ENCODE measurements at regions not wholly inside any gene's neighbourhood (a gene's known extent, or its start where the extent isn't known, plus 50 kb on each side); places are given as distances from the start of the nearest gene placed in this dataset.
"Not testable (repeated sequence)": the region's sequence is repeated elsewhere in the genome, so short reads cannot be mapped to it uniquely, and the experiment has no call there.

DNA sequence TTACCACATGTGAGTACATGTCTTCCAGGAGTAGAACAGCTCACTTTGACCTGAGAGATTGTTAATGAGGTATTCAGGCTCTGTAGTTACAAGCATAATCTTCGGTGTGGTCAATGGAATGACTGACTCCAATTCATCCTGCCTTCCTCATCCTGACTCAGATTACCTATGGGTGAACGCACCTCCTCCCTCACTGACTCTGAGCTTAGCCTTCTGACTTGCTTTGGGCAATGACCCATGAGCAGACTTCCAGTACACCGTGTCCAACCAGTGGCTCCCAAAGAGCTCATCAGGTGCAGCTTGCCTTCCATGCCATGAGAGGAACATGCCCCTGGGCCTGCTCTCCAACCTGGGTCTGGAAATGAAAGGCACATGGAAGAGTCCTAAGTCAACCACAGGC lies 361.0 kb upstream of the FRG1 start:
- not testable (repeated sequence) for DNase-seq

DNA sequence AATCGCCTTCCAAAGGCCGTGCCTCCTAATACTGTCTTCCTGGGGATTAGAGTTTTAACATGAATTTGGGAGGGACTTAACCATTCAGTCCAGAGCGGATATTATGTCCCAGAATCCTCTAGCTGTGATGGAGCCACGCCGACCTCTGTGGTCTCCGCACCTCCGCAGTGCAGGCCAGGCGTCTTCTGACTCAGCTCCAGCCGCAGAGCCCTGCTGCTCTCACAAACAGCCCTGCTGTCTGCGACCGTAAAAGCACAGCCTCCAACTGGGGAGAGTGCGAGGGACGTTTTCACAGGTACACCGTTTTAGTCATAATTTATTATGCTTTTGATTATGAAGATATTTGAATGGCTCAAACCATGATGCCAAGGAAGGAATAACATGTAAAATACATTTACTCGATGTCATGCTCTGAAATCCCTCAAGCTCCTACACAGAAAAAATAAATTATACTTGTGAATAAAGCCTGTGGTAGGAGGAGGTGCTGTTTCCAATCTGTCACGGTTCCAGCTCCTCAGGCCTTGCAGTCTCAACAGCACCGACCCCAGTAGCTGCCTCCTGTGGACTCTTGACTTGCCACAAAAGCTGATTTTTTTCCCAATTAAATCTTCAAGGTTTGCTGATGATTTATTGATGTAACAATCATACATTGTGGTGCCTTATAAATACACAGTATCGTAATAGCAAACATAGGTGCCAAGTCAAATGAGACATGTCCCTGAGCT lies 353.6 kb upstream of the FRG1 start:
- not testable (repeated sequence) for DNase-seq

DNA sequence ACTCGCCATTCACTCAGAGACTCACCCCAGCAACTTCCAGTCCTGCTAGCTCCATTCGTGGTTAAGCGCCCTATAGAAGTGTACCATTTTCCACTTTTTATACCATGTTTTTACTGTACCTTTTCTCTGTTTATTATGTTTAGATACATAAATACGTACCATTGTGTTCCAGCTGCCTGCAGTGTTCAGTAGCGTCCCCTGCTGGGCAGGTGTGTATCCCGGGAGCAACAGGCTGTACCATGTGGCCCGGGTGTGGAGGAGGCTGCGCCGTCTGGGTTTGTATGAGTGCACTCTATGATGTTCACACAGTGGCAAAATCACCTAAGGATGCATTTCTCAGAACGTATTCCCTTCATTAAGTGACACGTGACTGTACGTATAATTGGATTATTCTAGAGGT lies 351.5 kb upstream of the FRG1 start:
- not testable (repeated sequence) for DNase-seq

DNA sequence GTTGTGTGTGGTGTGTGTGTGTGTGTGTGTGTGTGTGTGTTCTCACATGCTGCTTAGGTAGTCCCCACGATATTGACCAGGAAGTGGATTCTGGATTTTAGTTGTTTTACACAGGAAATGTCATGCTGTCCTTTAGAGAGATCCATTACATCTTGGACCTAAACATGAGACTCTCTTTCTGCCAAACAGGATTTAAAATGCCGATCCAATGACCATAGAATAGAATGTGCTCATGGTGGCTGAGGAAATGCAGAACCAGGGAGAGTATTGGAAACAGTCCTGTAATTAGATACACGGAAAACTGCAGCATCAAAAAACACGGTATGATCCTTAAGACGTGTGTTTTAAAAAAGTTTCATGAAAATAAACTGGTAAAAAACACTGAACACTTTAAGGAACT lies 347.8 kb upstream of the FRG1 start:
- no peak for DNase-seq

DNA sequence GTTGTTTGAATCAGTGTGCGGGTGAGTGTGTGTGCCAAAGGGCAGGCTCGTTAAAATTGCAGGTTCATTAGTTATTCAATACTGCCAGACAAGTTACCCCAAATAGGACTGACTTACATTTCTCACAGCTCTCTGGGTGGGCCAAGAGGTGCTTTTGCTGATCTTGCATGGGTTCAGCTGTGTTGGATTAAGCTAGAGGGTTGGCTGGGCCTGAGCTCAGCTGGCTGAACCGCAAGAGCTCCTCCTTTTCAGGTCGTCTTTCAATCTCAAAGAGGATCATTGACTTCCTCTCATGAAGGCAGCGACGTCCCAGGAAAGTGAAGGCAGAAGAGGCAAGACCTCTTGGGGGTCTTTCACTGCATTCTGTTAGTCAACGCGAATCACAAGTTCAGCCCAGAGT lies 343.3 kb upstream of the FRG1 start:
- no peak for DNase-seq

DNA sequence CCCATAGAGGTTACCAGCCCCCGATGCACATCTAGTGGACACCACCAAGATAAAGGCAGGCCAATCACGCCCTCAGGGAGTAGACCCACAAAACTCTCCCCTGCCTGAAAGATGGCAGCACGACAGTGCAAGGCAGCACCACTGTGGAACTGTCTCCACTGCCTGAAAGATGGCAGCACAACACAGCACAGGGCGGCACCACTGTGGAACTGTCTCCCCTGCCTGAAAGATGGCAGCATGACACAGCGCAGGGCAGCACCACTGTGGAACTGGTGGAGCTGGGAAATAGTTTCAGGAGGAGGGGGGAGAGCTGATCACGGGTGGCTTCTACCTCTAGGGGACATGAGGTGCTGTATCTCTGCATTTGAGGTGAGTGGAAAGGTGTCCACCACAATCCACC lies 340.4 kb upstream of the FRG1 start:
- no peak for DNase-seq

DNA sequence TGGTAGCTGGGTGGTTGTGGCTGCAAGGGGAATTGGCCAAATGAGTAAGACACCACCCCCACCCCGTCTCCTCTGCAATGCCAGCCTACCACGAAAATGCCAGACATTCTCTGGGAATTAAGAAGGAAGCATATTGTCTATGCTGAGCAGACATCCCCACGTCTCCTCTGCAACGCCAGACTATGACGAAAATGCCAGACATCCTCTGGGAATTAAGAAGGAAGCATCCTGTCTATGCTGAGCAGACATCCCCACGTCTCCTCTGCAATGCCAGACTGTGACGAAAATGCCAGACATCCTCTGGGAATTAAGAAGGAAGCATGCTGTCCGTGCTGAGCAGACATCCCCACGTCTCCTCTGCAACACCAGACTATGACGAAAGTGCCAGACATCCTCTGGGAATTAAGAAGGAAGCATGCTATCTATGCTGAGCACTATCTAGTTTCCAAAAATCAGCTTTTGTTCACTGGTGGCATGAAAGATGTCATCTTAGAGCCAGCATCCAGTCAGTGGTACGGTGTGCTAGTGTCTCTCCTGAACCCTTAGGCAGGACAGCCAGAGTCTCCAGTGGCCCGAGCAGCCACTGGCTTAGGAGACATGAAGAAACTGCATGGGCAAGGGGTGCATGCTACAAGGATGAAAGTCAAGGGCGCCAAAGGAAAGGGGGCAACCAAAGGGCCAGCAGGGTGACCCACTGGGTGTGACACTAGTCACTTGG lies 339.8 kb upstream of the FRG1 start:
- DNase-seq = no peak

DNA sequence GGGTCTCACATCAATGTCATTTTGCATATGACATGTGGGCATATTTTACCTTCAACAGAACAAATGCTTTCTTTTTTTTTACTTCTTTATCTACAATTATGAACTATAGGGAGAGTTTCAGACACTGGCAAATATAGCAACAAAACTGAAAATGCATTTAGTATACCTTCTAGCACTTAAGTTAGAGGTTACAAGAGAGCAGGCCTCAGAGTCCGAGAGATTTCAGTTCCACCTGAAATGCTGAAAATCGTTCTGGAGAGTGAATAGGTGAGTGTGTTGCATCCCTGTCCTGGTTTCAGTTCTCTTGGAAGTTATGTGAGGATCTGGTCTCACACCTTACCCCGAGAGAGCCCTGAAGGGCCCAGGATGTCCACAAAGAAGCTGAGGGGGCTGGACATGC lies 337.8 kb upstream of the FRG1 start:
- not testable (repeated sequence) for DNase-seq

DNA sequence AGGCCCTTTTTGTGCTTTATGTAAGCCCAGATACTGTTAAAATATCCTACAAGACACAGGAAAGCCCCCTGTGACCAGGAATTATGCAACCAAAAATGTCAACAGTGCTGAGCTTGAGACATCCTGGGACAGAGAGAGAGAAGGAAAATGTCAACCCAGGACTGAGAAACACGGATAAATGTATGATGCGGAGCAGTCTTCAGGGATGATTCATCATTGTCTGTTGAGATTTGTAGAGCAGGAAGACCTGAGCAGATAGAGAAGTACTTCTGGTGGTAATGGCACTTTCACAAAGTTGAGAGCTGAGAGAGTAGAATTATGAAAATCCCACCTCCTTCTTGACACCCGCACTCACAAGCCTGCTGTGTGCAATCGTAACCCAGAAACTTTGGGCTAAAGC lies 330.1 kb upstream of the FRG1 start:
- DNase-seq = not testable (repeated sequence)

DNA sequence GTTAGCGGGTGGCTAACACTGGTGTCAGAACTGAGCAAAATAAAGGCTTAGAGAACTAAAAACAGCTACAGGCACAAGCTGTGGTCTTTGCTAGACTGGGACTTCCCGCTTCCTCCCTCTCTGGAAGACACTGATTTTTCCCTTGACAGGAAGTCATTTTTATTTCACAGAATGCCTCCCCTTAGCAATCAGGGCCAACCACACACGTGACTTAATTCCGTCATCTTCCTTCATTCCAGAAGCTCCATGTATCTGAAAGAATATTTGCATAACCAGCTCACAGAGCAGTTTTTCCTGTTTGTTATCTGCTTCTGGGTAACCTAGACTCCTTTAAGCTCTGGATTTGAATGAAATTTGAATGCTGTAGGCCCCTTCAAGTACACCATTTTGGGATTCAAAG lies 327.5 kb upstream of the FRG1 start:
- DNase-seq = no peak

DNA sequence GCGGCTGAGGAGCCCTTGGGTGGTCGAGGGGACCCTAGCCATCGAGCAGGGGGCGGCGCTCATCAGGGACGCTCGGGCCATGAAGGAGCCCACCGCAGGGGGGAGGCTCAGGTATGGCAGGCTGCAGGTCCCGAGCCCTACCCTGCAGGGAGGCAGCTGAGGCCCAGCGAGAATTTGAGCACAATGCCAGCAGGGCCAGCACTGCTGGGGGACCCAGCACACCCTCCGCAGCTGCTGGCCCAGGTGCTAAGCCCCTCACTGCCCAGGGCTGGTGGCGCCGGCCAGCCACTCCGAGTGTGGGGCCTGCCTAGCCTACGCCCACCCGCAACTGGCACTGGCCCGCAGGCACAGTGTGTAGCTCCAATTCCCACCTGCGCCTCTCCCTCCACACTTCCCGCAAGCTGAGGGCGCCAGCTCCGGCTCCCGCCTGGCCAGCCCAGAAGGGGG lies 325.4 kb upstream of the FRG1 start:
- DNase-seq = no peak

DNA sequence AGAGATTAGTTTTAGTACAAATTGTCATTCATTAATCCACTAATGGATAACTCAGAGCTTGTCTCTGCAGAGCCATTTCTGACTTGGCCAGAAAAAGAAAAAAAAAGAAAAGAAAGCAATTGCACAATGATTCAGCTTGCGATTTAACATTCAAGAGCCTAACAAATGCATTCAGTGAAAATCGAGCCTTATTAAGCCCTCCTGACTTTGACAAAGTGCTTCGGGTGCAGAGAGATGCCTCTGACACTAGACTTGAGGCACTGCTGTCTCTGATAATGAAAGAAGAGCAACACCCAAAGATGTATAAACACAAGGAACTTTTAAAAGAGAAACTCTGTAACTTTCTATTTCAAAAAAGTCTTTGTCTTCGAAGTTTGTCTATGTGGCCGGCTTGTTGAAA lies 322.9 kb upstream of the FRG1 start:
- not testable (repeated sequence) for DNase-seq

DNA sequence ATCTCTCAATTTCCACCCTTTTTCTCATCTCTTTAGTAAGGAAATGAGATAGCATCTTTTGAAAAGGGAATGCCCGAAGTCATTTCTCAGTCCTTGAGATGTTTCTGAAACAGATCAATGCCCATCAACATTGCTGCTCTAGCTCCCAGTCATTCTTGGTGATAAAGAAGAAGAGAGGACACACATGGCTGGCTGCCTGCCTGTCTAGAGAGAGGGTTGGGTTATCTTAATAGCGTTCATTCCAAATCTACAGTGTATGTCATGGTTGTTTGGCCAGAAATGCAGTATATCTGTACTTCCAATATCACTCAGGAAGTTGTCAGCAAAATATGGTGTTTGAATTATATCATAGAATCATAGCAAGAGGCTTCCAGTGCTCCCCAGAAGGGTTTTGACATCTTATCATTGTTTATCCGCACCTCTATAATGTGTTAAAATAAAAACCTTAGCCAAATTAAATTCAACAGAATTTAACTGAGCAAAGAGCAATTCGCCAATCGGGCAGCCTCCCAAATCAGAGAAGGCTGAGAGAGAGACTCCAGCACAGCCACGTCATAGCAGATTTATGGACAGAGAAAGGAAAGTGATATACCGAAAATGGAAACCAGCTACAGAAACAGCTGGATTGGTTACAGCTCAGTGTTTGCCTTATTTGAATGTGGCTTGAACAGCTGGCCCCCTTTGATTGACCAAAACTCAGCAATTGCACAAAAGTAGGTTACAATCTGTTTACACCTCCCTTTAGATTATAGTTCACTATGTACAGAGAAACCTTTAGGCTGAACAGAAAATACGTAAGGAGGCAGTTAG lies 321.0 kb upstream of the FRG1 start:
- not testable (repeated sequence) for DNase-seq

DNA sequence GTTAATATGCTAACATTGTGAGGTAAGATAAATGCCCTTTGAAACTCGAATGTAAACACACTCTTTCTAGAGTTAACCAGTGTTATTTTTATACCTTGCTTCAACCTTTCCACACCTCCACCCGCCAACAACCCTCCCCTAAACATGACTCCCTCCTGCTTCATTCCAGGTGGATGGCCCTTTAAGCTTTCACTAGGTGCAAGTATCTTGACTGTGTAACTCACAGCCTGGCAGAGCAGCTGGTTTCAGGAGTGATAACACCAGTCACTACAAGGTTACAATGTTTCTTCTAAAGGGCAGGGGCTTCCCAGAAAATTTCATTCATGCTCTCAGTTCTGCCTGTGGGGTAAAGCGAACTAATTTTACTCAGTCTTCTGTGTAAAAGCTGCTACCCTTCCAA lies 318.1 kb upstream of the FRG1 start:
- not testable (repeated sequence) for DNase-seq

DNA sequence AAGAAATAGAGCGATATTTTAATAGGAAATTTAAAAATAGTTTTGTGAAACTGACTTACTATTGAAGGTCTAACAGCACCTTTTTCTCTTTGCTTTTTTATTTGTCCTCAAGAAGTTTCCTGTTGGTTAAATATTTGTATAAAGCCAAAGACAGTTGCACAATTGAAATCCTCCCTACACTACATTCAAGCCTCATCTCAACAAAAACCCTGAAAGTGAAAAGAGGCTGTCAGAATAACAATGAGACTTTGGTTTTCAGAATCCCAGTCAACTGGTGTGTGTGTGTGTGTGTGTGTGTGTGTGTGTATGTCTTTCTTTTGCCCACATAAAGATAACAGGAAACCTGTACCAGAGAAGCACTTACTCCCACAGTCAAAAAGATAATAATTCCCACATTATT lies 313.6 kb upstream of the FRG1 start:
- DNase-seq = not testable (repeated sequence)

DNA sequence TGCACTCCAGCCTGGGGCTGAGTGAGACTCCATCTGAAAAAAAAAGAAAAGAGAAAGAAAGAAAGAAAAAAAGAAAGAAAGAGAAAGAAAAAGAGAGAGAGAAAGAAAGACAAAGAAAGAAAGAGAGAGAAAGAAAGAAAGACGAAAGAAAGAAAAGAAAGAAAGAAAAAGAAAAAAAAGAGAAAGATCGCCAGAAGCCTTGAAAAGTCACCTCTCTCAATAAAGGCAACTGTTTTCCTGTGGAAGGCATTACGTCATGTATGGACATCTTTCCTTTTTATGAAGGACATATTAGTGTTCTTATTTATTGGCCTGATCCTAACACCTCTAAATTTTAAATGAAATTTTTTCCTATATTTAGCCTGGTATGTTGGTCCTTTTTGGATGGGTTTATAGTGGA lies 310.9 kb upstream of the FRG1 start:
- DNase-seq = not testable (repeated sequence)

DNA sequence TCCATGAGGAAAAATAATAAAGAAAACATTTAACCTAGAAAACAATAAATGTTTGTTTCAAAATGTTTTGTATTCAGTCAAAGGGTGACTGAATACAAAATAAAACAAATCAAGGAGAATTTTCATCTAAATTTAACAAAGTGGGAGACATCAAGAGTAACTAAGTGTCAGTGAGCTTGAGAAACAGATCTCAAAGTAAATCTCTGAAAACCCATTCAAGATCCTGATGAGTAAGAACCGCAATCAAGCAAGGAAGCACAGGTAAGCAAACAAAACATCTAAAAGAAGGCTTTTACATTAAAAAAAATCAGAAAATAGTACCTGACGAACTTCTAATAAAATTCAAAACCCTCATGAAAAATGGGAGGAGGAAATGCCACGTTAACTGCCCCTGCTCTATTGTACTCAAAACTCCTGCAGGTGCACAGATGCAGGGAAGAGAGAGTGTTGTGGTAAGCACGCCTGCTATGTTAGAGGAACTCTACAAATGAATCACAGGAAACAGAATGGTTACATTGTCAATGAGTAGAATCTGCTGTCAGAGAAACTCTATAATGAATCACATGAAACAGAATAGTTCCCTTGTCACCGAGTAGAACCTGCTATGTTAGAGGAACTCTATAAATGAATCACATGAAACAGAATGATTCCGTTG lies 309.6 kb upstream of the FRG1 start:
- not testable (repeated sequence) for DNase-seq

DNA sequence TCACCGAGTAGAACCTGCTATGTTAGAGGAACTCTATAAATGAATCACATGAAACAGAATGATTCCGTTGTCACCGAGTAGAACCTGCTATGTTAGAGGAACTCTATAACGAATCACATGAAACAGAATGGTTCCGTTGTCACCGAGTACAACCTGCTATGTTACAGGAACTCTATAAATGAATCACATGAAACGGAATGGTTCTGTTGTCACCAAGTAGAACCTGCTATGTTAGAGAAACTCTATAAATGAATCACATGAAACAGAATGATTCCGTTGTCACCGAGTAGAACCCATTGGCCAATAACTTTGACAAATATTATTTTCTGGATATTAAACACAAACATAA lies 309.1 kb upstream of the FRG1 start:
- not testable (repeated sequence) for DNase-seq

DNA sequence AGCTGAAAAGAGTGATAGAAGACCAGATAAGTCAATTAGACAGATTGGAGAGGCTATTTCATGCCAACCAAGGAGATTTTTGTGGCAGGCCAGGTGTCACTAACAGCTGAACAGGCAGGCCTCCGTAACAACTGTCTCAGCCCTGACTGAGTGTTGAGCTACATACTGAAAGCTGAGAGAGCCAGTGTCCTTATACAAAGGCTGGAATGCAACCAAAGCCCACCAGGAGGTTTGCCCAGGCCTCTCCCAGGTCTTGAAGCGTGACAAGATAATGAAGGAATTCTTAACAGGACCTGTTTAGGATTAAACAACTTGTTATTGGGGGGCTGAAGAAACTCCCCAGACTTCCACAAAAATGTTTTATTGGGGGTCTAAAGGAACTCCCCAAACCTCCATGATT lies 290.2 kb upstream of the FRG1 start:
- DNase-seq = not testable (repeated sequence)

DNA sequence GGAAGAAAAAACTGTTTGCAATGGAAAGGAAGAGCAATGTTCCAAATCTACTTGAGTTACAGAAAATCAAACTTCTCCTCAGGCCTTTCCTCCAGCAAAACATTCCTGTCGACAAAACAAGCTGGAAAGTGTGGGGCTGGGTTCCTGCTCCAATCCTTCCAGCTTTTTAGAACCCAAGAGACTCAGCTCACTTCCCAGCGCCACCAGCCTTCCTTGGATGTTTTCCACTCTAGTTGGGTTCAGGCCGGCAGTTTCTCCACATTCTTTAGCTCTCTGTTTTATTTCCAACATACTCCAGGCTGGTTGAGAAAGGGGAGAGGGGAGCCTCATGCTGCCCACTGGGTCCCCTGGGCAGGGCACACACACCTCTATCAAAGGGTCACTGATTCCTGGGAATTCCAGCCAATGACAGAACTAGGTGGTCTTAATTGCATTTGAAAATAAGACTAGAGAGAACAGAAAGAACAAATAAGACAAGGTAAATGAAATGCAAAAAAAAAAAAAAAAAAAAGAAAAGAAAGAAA lies 287.5 kb upstream of the FRG1 start:
- not testable (repeated sequence) for DNase-seq

DNA sequence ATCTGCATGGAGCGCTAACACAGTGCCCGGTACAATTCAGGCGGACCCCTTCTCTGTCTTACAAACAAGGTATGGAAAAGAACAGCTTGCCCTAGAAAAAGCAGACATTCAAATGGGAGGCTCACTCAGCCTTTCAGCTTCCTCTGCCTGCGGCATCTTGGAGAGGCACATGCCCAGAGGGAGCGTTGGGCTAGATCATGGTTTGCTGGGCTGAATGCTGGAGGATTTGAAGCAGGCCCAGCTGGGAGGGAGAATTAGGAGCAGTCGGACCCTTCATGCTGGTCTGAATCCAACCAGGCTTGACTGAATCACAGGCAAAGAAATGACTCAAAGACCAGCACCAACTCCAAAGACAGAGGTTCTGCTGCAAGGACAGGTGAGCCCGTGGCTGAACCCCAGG lies 286.7 kb upstream of the FRG1 start:
- not testable (repeated sequence) for DNase-seq

DNA sequence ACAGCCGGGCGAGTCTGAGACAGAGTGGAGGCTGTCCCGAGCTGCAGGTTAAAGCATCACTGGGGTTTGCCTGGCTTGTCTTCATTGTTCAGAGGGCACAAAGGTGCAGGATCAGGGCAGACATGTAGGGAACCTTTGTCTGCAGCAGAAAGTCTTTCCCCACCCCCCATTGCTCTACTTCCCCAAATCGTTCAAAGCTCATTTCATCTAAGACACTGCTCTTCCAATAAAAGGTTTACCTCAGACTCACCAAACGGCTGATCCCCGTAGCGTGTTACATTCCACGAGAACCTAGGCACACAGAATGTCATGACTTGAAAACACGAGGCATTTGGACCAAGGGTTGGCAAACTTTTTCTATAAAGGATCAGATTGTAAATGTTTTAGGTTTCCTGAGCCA lies 286.3 kb upstream of the FRG1 start:
- not testable (repeated sequence) for DNase-seq

DNA sequence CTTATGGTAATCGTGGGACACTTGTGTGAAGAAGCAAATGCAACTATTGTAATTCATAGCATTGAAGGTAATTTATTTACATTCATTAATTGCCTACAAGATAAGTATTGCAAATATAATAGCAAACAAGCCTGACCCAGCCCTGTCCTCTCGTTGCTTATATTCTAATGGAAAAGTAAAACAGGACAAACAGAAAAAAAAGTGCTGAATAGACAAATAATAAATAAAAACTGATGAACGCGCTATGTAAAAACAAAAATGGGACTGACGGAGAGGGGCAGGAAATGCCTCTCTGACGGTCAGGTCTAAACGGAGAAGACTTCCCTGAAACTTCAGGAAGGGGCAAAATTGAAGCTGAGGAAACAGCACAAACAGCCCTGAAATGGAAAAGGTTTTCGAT lies 284.9 kb upstream of the FRG1 start:
- not testable (repeated sequence) for DNase-seq
